ENCODE measurements at regions not wholly inside any gene's neighbourhood (a gene's known extent, or its start where the extent isn't known, plus 50 kb on each side); places are given as distances from the start of the nearest gene placed in this dataset.

DNA sequence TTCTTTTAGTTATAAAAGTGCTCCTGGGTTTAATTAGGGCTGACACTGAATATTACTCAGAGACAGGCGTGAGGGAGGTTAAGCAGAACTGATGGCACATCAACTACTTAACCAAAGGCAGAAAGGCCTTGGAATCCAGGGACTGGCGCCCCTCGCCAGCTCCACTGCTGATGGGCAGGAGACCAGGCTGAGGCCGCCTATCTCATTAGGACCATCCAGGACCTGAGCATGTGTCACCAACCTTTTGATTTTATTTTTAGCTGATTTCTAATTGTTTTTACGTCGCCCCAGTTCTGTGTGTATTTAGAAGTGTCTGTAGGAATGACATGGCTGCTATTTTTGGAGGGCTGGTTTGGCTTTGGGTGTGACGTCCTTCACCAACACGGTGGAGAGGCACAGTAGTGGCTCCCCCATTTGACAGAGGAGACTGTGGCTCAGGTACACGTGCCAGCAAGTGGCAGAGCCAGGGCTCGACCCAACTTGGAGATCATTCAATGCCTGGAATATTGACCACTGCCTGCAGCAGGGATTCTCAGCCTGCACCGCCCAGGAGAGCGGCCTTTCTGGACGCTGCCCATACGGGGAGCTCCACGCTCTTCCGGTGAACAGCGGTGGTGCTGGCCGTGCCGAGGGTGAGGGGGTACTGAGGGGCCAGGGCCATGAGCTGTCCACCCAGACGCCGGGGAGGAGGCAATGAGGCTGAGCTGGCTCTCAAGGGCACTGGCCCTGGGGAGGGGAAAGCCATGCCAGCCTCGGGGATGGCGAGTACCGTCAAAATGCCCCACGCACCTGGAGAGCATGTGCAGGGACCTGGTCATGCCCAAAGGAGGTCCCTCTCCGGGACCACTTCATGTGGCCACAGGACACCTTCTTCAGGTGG is 205.7 kb downstream of the ASB1 start:
- no peak for DNase-seq (ENCODE audit: low spot score)
- H3K27me3 ChIP-seq (ENCODE audit: control insufficient read depth in 4 of 4, insufficient read depth in 4 of 4, low read length in 3 of 4): peaks cover 0 to 2% (median 0%) of the 10 kb centered on the region in 4 donors
- no peaks in the 10 kb centered on the region for H3K4me1 ChIP-seq (ENCODE audit: control insufficient read depth in 4 of 4, insufficient read depth in 4 of 4, low read length in 3 of 4)
- no peaks in the 10 kb centered on the region for H3K36me3 ChIP-seq (ENCODE audit: control insufficient read depth in 4 of 4, insufficient read depth in 3 of 4, low read depth in 1 of 4, low read length in 3 of 4)
- H3K9ac ChIP-seq (ENCODE audit: low read depth in 1 of 2, low read length in 2 of 2): no peak overlapping the region
- H3K27ac ChIP-seq (ENCODE audit: low read depth in 1 of 2, low read length in 2 of 2): no peak overlapping the region
- 87% methylated on average over 26 of the region's 26 CpGs for WGBS
- H3K4me3 ChIP-seq (ENCODE audit: low read depth in 1 of 3, low read length in 3 of 3): no peak overlapping the region
- TF ChIP-seq YY1 (IDR thresholded peaks at IDR 0.05): no peak
- TF ChIP-seq, protein P1, sequence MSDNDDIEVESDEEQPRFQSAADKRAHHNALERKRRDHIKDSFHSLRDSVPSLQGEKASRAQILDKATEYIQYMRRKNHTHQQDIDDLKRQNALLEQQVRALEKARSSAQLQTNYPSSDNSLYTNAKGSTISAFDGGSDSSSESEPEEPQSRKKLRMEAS (IDR thresholded peaks at IDR 0.05): no peak
- no peak for TF ChIP-seq GABPA (IDR thresholded peaks at IDR 0.05 in 1 of 2, conservative IDR thresholded peaks at IDR 0.05 in 1 of 2)
- no peak for TF ChIP-seq EGR1 (IDR thresholded peaks at IDR 0.05; ENCODE audit: low read depth in 2 of 2)
- no peak for TF ChIP-seq HNF4G (IDR thresholded peaks at IDR 0.05)
- TF ChIP-seq NR2F2 (IDR thresholded peaks at IDR 0.05): no peak
- TF ChIP-seq TAF1 (conservative IDR thresholded peaks at IDR 0.05): no peak
- H3K9me3 ChIP-seq (ENCODE audit: control insufficient read depth in 4 of 4, low read length in 3 of 4): no peaks in the 10 kb centered on the region

DNA sequence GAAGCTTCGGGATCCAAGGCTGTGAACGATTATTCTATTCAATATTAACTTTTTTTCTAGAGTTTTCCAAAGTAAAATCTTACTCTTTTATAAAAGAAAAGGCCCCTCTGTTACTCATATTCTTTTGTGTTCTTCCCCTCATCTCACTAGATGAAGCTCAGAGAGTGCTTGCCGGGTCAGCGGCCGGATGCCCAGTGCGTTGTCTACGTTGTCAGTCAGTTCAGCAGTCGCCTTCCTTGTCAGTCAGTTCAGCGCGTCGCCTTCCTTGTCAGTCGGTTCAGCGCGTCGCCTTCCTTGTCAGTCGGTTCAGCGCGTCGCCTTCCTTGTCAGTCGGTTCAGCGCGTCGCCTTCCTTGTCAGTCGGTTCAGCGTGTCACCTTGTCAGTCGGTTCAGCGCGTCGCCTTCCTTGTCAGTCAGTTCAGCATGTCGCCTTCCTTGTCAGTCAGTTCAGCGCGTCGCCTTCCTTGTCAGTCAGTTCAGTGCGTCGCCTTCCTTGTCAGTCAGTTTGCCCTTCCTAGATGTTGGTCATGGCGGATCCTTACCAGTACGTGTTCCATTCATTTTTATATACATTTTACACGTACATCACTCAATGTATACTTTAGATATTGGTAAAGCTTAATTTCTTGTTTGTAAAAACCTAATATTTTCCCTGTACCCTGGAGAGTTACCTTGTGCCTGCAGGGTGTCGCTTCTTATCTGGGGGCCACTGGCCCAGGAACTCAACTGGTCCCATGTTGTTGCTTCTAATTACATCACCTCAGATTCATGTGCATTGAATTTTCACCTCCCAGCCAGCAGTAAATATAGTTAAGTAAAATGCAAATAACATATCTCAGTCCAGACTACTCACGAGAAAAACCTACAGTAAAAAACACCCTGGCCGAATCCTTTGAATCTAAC is 206.9 kb downstream of the ASB1 start:
- Histone ChIP-seq H3K27me3 (ENCODE audit: control insufficient read depth in 4 of 4, insufficient read depth in 4 of 4, low read length in 3 of 4) (peaks cover 0 to 2% (median 0%) of the 10 kb centered on the region in 4 donors), H3K9me3 (ENCODE audit: control insufficient read depth in 4 of 4, low read length in 3 of 4) (no peaks in the 10 kb centered on the region), H3K9ac (ENCODE audit: low read depth in 1 of 2, low read length in 2 of 2) (no peak overlapping the region), H3K27ac (ENCODE audit: low read depth in 1 of 2, low read length in 2 of 2) (no peak overlapping the region), H3K4me1 (ENCODE audit: control insufficient read depth in 4 of 4, insufficient read depth in 4 of 4, low read length in 3 of 4) (no peaks in the 10 kb centered on the region), H3K36me3 (ENCODE audit: control insufficient read depth in 4 of 4, insufficient read depth in 3 of 4, low read depth in 1 of 4, low read length in 3 of 4) (no peaks in the 10 kb centered on the region), H3K4me3 (ENCODE audit: low read depth in 1 of 3, low read length in 3 of 3) (no peak overlapping the region)
- TF ChIP-seq, protein P2, sequence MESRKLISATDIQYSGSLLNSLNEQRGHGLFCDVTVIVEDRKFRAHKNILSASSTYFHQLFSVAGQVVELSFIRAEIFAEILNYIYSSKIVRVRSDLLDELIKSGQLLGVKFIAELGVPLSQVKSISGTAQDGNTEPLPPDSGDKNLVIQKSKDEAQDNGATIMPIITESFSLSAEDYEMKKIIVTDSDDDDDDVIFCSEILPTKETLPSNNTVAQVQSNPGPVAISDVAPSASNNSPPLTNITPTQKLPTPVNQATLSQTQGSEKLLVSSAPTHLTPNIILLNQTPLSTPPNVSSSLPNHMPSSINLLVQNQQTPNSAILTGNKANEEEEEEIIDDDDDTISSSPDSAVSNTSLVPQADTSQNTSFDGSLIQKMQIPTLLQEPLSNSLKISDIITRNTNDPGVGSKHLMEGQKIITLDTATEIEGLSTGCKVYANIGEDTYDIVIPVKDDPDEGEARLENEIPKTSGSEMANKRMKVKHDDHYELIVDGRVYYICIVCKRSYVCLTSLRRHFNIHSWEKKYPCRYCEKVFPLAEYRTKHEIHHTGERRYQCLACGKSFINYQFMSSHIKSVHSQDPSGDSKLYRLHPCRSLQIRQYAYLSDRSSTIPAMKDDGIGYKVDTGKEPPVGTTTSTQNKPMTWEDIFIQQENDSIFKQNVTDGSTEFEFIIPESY (IDR thresholded peaks at IDR 0.05): no peak
- TF ChIP-seq, protein P1 (IDR thresholded peaks at IDR 0.05): no peak
- TF ChIP-seq, protein P3, sequence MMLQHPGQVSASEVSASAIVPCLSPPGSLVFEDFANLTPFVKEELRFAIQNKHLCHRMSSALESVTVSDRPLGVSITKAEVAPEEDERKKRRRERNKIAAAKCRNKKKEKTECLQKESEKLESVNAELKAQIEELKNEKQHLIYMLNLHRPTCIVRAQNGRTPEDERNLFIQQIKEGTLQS (IDR thresholded peaks at IDR 0.05): no peak
- TF ChIP-seq JUND (IDR thresholded peaks at IDR 0.05): no peak
- TF ChIP-seq RXRA (IDR thresholded peaks at IDR 0.05): no peak
- no peak for TF ChIP-seq HNF4G (IDR thresholded peaks at IDR 0.05)
- TF ChIP-seq TAF1 (conservative IDR thresholded peaks at IDR 0.05): no peak
- TF ChIP-seq HNF4A (conservative IDR thresholded peaks at IDR 0.05): no peak
- no peak for TF ChIP-seq FOXA1 (IDR thresholded peaks at IDR 0.05)
- no peak for TF ChIP-seq YY1 (IDR thresholded peaks at IDR 0.05)
- DNase-seq (ENCODE audit: low spot score): no peak
- WGBS: 88% methylated on average over 41 of the region's 41 CpGs
